CD4-positive, alpha-beta T cell treated with Interleukin-21 for 1 hour (primary cell): ENCODE measurements at regions not wholly inside any gene's neighbourhood (a gene's known extent, or its start where the extent isn't known, plus 50 kb on each side); places are given as distances from the start of the nearest gene placed in this dataset.
A peak's percentile ranks its signal among the peaks of the same experiment; 100 is the strongest.

Source experiments
- DNase-seq: peaks from one replicate; pipeline ENCODE4 v3.0.0-alpha.2; 2020

- no peak for DNase-seq
Observed at GRCh38 chr9:81162361-81162760, 527.0 kb downstream of the TLE1 start.

GRCh38 chr9:81156381-81156780 lies 533.0 kb downstream of the TLE1 start:
- DNase-seq: no peak

- no peak for DNase-seq
Observed at GRCh38 chr9:81150016-81150625, 539.2 kb downstream of the TLE1 start.

GRCh38 chr9:81146684-81147337 lies 542.5 kb downstream of the TLE1 start:
- no peak for DNase-seq

DNA sequence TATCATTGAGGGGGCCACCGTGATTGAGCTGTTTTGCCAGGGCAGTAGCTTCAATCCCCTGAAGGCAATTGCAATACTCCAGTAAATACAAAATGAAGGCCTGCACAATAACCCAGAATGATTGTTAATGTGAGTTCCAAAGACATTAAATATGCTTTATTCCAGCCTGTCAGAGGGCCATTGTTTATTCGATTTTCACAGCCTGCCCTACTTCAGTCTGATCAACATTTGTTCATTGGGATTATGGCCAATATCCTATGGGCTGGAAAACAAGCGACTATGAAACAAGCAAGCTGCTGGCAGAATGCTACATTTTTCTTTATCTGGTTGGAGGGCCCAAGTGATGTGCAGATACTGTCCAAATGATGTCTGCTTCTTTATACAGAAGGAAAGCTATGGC lies 543.1 kb downstream of the TLE1 start:
- no peak for DNase-seq

GRCh38 chr9:81145331-81145963 lies 543.9 kb downstream of the TLE1 start:
- DNase-seq: no peak

GRCh38 chr9:81141961-81142360 lies 547.4 kb downstream of the TLE1 start:
- DNase-seq: no peak

- DNase-seq: no peak
Observed at GRCh38 chr9:81137976-81138568, 551.3 kb downstream of the TLE1 start.

GRCh38 chr9:81132796-81133195 lies 556.6 kb downstream of the TLE1 start:
- no peak for DNase-seq

DNA sequence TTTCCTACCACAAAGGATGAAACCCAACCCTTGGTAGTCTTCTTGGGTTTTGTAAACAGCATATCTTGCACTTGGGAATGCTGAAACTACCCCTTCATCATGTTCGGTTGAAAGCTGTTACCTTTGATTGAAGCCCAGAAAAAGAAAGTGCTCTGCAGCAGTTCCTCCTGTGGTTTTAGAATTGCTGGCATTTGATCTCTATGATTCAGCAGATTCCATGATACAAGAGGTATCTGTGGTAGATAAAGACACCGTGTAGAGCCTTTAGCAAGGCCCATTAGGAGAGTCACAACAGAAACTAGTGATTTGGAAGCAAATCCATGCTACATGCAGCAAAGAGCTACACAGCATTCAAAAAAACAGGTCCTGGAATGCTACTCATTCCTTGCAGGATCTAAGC lies 557.0 kb downstream of the TLE1 start:
- no peak for DNase-seq

DNA sequence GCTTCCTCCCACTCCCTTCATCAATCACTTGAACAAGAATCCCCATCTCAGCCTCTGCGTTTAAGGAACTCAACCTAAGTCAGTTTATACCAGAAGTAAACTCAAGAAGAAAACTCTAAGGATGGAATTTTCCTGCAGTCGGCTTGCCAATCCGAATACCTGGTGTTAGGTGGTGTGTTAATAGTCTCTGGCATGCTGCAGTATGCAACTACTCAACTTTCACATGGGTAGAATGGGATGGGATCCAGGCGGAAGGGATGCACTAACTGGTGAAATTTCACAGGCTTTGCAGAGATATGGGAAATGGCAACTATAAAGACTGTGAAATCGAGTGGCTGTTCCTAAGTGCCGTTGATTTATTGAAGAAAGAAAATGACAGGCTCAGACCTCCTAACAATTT lies 560.6 kb downstream of the TLE1 start:
- DNase-seq: no peak

DNA sequence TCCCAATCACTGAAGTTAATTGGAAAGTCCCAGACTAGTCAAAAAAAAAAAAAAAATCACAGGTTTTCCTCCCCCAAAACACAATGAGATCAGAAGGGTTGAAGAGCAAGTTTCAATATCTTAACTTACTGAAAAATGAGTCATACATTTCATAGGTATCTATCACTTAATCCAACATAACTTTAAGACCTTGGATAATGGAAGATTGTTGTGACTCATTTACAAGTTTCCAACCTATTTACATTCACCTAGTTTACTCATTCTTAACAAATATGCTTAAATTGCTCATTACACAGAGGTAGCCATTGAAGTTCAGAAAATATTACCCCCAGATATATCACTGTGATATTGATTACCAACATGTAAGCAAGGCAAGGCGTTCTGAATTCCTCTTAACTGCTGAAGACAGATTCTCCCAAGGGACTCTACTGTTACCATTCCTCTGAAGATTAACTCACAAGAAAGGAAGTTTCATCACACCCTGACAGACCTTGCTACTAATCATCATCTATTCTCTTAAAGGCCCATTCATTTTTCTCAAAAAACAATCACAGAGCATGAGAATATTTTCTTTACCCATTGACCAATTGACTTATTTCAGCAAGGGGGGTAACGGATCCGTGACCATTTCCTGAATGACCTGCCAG lies 563.8 kb downstream of the TLE1 start:
- no peak for DNase-seq

- DNase-seq: no peak
Observed at GRCh38 chr9:81123526-81123925, 565.8 kb downstream of the TLE1 start.

GRCh38 chr9:81122749-81123148 lies 566.6 kb downstream of the TLE1 start:
- no peak for DNase-seq

DNA sequence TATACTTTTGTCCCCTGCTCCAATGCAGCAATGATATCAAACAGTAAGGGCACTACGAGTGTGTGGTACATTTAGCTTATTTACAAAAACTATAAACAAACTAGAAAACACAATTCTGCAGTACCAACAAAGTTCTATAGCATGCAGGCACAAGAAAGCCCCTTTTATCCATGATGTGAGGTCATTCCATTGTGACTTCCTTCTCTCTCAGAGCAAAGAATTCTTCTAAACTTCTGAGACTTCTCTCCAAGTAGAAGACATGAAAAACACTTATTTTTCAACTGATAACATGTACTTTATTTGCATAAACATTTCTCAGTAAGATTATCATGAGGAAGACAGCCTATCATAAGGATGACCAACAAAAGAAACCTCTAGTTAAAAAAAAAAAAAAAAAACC lies 569.8 kb downstream of the TLE1 start:
- no peak for DNase-seq

DNA sequence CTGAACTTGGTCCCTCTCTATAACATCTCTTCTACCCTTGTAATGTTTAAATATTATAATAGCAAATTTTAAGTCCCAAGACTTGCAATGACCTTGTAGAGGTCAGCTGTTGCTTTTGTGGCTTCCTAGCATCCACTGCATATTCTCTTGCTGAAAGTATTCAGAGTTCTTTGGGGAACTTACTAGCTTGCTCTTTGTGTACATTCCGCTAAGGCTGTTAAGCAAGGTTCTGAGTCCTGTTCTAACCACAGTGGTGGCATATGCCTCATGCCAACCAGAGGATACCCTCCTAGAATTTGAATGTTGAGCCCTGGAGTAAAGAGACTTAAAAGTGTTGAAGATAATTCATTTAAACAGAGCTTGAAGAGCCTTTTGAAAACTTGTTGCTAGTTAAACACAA lies 570.9 kb downstream of the TLE1 start:
- no peak for DNase-seq

- DNase-seq: no peak
Observed at GRCh38 chr9:81116340-81117137, 572.8 kb downstream of the TLE1 start.

DNA sequence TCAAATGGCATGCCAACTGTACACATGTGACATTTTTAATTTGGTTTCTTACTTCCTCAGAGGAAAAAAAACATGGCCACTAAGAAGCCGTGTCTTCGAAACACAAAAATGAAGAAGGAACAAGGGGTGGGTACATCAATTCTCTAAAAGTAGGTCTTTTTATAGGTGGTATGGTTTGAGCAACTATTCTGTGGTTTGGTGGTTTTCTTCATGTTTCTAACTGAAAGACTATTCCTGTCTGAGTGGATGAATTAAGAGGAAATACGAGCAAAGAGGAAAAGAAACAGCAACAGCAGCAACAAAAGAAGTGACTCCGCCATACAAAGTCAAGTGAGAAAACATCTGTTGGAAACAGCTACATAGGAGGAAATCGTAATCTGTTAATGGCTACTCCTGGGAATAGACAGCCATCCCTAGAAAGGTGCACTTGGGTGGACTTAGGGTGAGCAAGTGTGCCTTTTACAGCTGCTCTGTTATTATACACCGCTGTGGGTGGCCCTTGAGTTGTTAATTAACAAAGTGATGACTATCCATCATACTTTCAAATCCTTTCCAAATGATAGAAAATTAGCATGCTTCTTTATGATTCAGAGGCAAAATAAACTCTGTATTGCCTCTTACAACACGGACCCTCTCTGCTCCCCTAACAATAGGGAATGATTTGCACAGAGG lies 575.8 kb downstream of the TLE1 start:
- peak; percentile 1 for DNase-seq

DNA sequence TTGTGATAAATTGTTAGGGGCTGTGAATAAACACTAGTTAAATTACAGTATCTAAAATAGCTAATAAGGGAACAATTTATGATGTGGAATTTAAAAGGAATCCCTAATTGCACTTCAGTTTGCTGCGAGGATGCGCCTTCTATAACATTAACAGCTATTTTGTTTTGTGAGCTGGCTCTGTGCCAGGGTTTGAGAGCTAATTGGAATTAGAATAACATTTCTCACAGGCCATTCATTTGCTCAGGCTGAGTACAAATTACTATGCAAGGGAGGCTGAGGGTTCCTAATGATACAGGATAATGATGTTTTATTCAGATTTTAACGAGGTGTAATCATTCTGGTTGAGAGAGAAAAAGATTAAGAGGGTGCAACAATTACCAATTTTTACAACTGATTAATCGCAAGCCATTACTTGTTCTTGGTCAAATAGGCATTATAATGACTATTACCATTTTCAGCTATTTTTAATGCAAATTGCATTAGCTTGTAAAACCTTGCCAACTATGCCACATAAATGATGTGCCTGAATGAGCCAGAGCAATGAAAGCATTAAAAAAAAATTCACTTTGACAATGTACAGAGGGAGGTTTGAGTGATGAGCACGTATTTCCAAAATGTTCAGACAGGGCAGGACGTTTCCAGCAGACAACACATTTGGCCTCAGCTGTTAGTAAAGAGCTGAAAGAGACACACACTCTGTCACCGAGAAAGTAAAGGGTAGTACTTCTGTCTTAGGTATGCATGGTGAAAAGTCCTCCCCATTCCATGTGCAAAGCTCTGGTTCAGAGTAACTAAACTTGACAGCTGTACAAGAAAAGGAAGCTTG lies 576.5 kb downstream of the TLE1 start:
- DNase-seq: no peak

DNA sequence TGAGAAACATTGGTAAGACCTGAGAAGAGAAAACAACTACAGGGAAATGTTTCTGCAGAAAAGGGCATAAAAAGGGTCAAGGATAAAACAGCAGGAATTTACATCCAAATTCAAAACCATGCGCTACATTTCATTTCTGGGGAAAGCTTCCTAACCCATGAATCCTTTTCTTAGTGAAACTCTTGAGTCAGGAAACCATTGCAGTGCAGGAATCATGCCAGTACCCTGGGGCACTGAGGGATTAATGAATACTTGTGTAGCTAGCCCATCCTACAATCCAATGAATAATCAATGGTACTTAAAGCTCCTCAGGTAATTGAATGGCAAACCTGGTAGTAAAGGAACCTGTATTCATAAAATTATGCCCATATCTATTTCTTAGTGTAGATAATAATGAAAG lies 580.5 kb downstream of the TLE1 start:
- no peak for DNase-seq

- DNase-seq: no peak
Observed at GRCh38 chr9:81108391-81108790, 581.0 kb downstream of the TLE1 start.
